Type B pancreatic cell (in vitro differentiated cells): ENCODE measurements at regions not wholly inside any gene's neighbourhood (a gene's known extent, or its start where the extent isn't known, plus 50 kb on each side); places are given as distances from the start of the nearest gene placed in this dataset.

Experiments
- DNase-seq: peaks from one replicate; pipeline ENCODE4 v3.0.0; 2021; ENCODE audit warnings: mixed read lengths; ENCODE audit not compliant: unreplicated experiment; ENCODE audit errors: extremely low spot score
- H3K27ac Mint-ChIP-seq: 2 replicates; pipeline ENCODE4 v1.8.0; 2021; ENCODE audit warnings: mild to moderate bottlenecking, mixed read lengths
- H3K27me3 Mint-ChIP-seq: 2 replicates; pipeline ENCODE4 v1.8.0; 2021; ENCODE audit warnings: mixed read lengths
- H3K36me3 Mint-ChIP-seq: 2 replicates; pipeline ENCODE4 v1.8.0; 2021; ENCODE audit warnings: mixed read lengths
- H3K4me1 Mint-ChIP-seq: one replicate; pipeline ENCODE4 v1.8.0; 2021; ENCODE audit warnings: mixed read lengths; ENCODE audit not compliant: unreplicated experiment
- H3K4me3 Mint-ChIP-seq: 2 replicates; pipeline ENCODE4 v1.8.0; 2021; ENCODE audit warnings: mild to moderate bottlenecking, mixed read lengths
- H3K9me3 Mint-ChIP-seq: 2 replicates; pipeline ENCODE4 v1.8.0; 2021; ENCODE audit warnings: mixed read lengths
- CTCF ChIP-seq: fragments of 200-600 bp; sonication (generic); conservative IDR thresholded peaks from 2 replicates; pipeline ENCODE4 v1.5.0; 2021; ENCODE audit warnings: antibody characterized with exemption, mild to moderate bottlenecking

GRCh38 chr2:120683081-120683480, 52.6 kb upstream of the GLI2 start:
- Mint-ChIP-seq H3K4me3 (no peak overlapping the region), H3K9me3 (no peaks in the 10 kb centered on the region), H3K4me1 (peaks cover 9% of the 10 kb centered on the region), H3K27me3 (peaks cover 16% of the 10 kb centered on the region), H3K36me3 (no peaks in the 10 kb centered on the region), H3K27ac (no peak overlapping the region)
- DNase-seq: no peak
- no peak for TF ChIP-seq CTCF

- Mint-ChIP-seq H3K27me3 (peaks cover 14% of the 10 kb centered on the region), H3K36me3 (no peaks in the 10 kb centered on the region), H3K27ac (no peak overlapping the region), H3K4me3 (no peak overlapping the region), H3K4me1 (peaks cover 5% of the 10 kb centered on the region), H3K9me3 (no peaks in the 10 kb centered on the region)
- no peak for TF ChIP-seq CTCF
- DNase-seq: no peak
Measured at GRCh38 chr2:120683701-120684100, 52.0 kb upstream of the GLI2 start.

GRCh38 chr2:120684289-120685065, 51.2 kb upstream of the GLI2 start:
- no peak for DNase-seq
- no peak overlapping the region for H3K27ac Mint-ChIP-seq
- H3K36me3 Mint-ChIP-seq: no peaks in the 10 kb centered on the region
- no peak for TF ChIP-seq CTCF
- H3K27me3 Mint-ChIP-seq: peaks cover 20% of the 10 kb centered on the region
- no peaks in the 10 kb centered on the region for H3K9me3 Mint-ChIP-seq
- peaks cover 5% of the 10 kb centered on the region for H3K4me1 Mint-ChIP-seq
- H3K4me3 Mint-ChIP-seq: no peak overlapping the region

- peaks cover 5% of the 10 kb centered on the region for H3K4me1 Mint-ChIP-seq
- no peak overlapping the region for H3K4me3 Mint-ChIP-seq
- peaks cover 26% of the 10 kb centered on the region for H3K27me3 Mint-ChIP-seq
- no peaks in the 10 kb centered on the region for H3K9me3 Mint-ChIP-seq
- H3K36me3 Mint-ChIP-seq: no peaks in the 10 kb centered on the region
- DNase-seq: no peak
- no peak for TF ChIP-seq CTCF
- H3K27ac Mint-ChIP-seq: no peak overlapping the region
Measured at GRCh38 chr2:120685066-120685973, 50.3 kb upstream of the GLI2 start.
